CD4-positive, alpha-beta T cell treated with Interleukin-4 for 1 hour (primary cell): ENCODE measurements at regions not wholly inside any gene's neighbourhood (a gene's known extent, or its start where the extent isn't known, plus 50 kb on each side); places are given as distances from the start of the nearest gene placed in this dataset.
"Not testable (repeated sequence)": the region's sequence is repeated elsewhere in the genome, so short reads cannot be mapped to it uniquely, and the experiment has no call there.

Source experiments
- DNase-seq, 2 donors: peaks; one replicate each; pipeline ENCODE4 v3.0.0-alpha.2; 2020 to 2022

DNA sequence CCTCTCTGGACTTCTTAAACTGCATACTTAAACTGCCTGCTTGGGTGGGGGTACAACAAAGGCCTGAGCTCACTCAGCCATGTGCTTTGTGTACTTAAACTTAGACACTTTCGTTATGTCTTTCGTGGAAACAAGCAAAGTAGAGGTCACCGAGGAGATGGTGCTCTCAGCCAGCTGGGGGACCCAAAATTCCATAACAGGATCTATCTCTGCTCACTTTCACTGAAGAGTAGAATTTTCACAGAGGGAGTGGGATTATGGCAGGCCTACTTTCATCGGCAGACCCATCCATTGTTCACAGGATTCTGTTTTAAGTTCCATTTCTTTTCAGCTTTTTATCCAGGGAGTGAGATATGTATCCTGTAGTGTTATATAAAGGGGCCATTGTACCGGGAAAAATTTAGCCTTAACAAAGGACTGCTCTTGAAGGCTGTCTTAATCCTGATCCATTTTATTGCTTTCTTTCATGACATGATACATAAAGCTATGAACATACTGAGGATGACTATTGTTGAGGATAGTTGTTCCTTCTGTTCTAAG is 370.0 kb upstream of the GHITM start:
- DNase-seq, result no peak

DNA sequence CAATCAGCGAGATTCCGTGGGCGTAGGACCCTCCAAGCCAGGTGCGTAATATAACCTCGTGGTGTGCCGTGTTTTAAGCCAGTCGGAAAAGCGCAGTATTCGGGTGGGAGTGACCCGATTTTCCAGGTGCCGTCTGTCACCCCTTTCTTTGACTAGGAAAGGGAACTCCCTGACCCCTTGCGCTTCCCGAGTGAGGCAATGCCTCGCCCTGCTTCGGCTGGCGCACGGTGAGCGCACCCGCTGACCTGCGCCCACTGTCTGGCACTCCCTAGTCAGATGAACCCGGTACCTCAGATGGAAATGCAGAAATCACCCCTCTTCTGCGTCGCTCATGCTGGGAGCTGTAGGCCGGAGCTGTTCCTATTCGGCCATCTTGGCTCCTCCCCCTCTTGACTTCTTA is 352.6 kb upstream of the GHITM start:
- DNase-seq, result not testable (repeated sequence)

DNA sequence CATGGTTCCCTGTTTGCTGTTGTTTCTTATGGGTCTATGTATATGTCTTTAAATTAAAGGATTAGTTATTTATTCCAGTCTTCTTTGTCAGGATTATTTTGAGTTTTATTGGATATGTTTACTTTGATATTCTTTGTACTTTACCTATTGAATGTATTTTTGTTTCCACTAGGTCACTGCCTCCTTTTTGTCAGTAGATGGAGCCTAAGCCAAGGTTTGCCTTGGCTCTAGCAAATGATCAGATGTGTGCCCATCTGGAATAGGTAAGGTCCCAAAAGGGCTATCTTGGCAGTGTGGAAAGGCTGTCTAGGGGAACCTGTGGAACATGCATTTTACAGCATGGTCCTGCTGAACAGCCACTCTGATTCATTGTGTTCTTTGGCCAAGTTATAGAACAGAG is 337.3 kb upstream of the GHITM start:
- no peak for DNase-seq

DNA sequence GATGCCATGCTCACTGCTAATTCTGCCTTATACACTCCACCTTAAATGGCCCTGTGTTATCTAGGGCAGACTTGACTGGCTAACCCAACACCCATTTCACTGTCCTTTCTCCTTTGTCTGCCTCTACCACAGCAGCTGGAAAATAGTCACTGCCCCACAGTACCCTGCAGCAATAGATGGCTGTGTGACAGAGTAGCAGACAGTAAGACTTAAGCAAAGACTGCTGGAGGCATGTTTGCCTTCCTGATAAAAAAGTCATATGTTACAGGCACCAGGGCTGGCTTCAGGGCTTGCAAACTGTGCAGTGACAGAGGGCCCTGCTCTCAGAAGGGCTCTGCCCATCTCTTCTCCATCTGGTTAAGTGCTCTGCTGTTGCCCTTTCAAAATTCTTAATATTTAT is 332.6 kb upstream of the GHITM start:
- DNase-seq, result no peak

DNA sequence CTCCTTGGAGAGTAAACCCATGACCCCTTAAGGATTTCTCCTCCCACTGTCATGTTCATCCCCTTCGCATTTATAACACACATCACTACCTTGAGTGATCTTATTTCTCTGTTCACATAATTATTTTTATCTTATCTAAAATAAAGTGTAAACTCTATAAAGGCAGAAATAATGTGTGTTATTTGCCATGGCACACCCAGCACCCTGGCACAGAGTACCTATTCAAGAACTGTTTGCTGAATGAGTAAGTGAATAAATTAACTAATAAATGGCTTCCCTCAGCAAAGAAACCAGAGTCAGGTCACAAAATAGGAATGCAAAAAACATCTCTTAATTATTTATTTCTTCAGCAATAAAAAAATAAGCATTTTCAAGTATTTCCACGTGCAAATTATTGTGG is 330.3 kb upstream of the GHITM start:
- DNase-seq, result no peak

DNA sequence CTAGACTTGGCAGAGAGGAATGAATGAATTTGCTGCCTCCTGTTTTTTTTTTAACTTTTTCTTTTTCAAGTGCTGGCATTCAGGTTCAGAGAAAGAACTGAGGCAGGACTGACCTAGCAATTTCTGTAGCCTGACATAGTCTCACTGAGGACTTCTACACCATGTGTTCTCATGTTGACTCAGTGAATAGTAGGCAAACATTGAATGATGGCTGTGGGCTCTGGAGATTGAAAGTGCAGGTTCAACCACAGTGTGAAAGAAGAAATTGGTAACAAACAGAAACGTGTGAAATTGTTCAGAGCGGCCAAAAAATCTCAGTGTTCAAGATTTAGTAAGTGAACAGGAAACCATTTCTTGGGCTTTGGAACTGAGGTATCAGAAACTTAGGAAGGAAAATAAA is 322.4 kb upstream of the GHITM start:
- no peak for DNase-seq

DNA sequence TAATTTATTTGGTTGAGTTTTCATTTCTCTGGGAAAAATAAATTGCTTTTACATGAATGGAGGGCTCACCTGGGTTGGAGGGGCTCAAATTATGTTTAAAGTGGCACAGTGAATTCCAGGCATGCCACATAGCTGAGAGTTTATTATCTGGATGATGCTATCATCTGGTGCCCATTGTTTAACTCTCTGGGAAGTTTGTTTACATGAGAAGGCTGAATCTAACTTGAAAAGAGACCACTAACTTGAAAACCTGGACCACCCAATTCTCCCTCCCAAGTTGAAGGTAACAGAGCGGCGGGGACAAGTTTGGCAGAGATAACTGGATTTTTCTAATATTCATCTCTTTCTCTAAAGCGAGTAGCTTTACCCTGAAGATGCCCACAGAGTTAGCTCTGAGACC is 321.5 kb upstream of the GHITM start:
- DNase-seq, result no peak

DNA sequence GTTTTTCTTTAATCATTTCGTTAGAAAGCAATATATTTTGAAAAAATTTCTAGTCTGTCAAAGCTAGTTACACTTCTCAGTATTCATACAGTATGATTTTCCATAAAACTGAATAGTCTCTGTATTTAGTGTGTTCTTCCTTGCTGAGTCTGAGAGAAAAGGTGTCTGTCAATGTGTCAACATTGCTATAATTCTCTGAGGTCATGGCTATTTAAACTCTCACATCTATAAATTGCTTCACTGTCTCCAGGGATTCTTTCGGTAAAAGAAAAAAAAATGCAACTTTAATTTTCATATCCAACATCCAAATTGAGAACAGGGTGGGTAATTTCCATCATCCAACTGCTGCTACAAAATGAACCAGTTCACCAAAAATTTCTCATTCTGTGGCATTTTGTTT is 319.7 kb upstream of the GHITM start:
- no peak for DNase-seq

DNA sequence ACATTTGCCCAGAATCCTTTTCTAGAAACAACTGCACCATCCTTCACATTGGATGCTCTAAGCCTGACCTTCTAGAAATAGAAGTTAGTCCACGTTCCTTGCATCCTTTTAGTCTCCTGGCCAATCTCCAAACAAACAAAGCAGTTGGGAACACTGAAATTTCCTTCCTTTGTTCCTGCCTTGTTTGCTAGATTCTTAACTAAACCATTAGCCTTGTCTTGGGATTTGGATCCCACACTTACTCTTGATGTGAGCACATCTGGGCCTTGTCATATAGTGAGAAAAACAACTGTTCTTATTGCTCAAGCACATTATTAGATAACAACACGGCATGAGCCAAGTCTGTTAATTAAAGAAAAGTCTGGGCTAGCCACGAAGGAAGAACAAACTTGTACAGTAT is 319.3 kb upstream of the GHITM start:
- DNase-seq, result no peak

DNA sequence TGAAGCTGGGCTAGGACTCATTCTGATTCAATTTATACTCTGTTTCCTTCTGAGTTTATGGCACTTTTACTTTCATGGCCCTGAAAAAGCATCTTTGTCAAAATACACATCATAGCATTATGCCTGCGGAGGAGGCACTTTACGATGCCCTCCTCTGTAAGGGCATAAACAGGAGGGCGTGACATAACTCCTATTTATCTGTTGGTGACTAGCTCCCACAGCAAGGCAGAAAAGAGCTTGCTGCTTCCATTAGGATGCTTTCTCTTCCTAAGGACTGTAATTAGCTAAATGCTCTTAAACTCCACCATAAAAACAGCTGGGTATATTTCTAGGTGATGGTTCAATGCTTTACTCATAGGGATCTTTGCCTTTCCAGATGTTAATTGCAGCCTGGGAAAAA is 315.2 kb upstream of the GHITM start:
- DNase-seq, result no peak

DNA sequence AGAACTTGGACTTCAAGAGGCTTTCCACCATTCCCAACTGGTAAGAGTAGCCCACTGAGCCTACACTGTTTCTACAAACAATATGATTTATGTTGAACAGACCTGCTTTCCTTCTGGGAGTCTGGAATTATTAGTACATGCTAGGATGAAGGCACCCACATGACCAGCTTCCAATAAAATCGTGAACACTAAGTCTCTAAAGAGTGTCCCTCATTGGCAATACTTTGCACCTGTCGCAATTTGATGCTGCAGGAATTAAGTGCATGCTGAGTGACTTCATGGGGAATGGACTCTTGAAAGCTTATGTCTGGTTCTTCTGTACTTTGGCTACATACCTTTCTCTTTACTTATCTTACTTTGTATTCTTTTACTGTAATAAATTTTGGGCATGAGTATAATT is 305.2 kb upstream of the GHITM start:
- no peak for DNase-seq

DNA sequence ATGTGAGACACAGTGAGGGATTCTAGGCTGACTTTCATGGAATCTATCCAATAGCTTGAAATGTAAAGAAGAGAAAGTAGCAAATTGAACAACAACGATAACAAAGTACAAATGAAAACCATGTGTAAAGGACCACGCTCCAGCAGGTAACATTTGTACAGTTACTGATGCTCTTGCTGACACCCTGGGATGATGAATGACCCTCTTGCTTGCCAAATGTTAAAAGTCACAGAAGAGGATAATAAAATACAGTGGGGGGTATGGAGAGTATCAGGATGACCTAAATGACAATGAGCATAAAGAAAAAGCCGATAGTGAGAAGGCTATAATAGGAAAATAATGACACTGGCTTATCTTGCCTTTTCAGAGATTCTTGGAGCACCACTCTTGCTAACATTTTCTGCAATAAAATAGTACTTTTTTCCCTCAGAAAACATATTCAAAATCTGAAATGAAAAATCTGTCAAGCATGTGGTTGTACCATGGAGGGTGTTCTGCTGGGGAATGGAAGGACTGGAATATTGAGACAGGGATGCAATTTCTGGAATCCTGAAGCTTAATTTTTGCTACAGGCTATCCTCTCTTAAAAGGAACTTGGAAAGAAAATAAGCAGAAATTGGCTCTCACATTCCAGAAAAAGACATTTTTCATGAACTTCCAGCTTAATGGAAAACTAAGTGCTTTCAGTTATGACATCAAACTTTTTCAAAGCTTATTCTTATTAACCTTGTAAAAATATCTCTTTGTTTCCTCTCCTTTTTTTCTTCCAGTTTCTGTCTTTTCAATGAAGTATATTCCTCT is 303.2 kb upstream of the GHITM start:
- DNase-seq, result no peak

DNA sequence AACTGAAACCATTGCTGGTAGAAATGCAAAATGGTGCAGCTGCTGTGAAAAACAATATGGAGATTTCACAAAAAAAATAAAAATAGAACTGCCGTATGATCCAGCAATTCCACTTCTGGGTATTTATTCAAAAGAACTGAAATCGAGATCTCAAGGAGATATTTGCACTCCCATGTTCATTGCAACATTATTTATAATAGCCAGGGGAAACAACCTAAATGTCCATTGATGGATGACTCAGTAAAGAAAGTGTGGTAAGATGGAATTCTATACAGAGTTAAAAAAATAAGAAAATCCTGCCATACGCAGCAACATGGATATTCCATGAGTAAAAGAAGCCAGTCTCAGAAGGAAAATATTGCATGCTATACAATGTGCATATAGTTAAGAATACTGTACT is 290.6 kb upstream of the GHITM start:
- DNase-seq, result no peak

DNA sequence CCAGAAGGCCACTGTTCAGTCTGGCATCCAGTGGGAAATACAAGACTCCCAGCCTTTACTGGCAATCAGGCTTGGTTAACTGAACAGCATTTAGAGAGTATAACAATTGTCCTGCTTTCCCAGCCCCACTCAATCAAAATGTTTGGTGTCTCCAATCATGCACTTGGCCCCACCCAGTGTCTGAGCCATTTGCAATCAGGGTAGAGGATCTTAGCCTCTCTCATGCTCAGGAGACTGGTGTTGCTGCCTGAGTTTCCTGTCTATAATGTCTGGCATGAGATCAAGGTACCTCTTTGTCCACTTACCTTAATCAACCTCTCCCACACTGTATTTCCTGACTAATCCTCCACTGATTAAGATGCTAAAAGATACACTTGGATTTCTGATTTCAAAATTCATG is 290.2 kb upstream of the GHITM start:
- DNase-seq, result no peak

DNA sequence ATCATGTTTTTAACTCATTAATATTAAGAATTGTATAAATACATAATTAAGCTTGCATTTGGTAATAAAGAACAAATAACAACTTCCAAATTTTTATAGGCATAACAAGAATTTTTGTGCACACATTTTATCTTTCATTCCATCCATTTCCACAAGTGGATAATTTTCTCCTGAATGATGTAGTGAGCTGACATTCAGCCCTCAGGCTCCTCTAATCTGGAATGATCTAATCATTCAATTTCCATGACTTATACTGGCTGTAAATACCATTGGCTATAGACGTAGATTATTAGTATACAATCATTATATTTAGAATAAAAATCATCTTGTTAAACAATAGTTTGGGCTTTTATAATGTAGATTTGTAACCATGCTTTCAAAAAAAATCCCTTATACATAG is 287.2 kb upstream of the GHITM start:
- DNase-seq, result no peak

DNA sequence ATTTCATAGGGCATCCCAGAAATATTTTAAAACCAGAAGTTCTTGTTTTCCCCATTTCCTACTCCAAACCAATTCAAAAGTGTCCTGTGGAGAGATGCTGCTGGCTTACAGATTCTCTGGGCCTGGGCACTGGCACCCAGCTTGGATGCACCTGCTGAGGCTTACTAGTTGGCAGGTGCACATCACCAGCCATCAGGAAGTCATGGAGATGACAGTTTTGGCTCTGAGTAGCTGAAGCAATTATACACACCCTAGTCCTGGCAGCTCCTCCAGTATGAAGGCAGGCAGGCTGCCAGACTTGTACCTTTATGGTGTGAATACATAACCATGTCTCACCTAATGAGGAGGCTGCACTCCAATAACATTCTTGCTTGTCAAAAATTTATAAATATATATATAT is 276.6 kb upstream of the GHITM start:
- DNase-seq, result no peak

DNA sequence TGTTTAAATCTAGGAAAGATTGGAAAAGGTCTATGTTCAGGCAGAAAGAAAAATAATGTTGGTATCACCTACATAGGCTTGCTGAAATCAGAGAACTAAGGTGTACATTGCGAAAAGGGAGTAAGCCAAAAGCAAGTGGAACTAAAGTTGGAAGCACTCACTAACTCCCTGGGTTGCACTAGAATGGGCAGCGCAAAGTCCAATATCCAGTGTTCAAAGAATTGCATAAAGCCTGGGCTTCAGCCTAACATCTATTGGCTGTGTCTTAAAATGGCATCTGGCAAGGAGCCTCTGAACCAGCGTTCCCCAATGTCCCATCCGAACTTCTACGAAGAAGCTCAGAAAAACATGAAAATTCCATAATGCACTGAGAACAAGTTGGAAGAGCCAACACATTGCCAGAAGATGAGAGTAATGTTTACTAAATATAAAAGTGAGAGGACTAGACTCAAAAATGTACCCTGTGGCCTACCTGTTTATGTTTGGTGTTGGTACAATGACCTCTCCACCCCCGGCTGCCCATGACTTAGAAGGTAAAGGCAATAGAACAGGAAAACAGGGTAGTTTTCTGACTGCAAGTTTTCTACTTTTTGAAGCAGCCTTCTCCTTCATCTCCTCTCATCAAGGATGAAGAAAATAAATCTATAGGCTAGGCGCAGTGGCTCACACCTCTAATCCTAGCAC is 275.9 kb upstream of the GHITM start:
- no peak for DNase-seq

DNA sequence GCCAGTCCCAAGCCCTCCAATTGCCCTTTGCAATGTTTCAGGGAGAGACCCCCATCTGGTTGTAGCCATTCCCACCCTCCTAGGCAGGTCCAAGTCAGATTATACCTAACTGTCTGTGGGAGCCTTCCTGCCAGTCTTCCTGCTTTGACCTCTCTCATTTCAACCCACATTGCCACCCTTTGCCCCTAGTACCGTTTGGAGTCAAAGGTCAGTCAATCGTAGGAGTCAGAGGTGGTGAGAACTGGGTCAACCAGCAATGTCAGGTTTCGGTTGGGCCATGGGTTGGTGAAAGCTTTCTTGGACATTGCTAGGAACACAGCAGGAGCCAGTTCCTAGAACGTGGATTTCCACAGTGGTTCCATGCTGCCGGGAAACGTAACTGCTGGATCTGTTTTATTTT is 269.4 kb upstream of the GHITM start:
- no peak for DNase-seq

DNA sequence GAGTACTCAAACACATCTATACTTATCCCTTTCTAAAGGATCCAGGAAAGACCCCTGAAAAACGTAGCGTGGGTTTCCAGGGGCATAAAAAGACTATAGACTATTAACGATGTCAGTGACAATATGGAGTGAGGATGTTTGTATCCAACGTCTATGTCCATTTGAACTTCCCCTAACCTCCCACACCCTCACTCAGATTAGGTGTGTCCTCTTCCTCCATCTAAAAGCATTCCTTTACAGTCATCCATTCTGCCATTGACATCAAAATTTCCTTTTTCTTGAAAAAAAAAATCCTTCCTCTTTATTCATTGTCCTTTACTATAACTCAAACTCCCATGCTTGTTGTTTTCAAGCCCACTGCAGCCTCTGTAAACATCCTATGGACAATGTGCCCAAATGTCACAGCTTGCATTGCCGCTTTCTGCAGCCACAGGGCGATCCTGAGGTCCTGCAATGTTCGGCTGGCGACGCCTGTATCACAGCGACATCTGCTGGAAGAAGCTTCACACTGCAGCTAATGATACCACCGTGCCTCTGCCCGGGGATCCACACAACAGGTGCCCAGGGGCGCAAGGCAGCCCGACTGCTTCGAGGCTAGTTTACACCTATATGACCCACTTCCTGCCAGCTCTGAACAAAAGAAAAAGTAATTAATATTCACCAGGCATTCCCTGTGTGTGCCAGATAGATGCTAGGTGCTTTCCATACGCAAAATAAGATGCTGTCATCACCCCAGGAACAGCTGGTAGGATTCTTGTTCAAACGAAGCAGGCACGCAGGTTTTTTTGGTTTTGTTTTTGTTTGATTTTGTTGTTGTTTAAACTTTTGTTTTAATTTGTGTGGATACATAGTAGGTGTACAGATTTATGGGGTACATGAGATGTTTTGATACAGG is 267.9 kb upstream of the GHITM start:
- peak; percentile 43 to 61 for DNase-seq

DNA sequence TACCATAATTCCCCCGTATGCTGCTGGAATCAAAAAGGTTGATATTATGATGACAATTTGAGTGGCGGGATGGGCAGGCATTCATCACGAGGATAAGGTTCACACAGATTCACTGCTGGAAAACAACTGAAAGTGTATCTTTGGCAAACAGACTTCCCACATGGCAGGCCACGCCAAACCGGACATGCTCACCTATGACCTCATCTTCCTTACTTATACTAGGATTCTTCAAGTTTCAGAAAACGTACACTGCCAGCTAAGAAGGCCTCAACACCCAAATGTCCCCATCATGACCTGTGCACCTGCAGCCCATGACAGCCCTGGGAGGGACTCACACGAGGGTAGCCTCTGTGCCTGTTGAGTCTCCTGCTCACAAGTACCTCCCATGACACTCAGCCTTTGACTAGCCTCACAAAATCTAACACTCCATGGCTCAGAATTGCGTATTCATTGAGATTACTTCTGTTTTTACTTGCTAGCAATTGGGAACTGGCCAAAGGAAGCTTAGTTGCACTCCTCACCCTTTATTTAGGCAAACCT is 259.0 kb upstream of the GHITM start:
- no peak for DNase-seq

DNA sequence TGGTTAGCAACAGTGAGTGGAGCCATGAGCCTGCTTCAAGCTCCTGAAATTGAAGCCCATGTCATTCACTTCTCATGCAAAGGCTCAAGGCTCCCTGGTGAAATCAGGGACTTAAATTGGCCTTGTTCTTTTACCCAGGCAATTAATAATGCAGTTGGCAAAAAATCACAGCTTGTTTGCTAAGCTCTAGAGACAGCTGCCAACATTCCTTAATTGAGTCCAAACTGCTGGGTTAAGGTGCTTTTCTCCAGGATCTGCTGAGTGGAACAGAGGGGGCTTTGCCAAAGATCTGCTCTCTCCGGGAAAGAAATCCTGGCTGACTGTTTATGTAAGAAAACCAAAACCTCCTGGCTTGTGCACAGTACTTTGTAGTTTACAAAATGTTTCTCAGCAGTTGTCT is 257.6 kb upstream of the GHITM start:
- no peak for DNase-seq

DNA sequence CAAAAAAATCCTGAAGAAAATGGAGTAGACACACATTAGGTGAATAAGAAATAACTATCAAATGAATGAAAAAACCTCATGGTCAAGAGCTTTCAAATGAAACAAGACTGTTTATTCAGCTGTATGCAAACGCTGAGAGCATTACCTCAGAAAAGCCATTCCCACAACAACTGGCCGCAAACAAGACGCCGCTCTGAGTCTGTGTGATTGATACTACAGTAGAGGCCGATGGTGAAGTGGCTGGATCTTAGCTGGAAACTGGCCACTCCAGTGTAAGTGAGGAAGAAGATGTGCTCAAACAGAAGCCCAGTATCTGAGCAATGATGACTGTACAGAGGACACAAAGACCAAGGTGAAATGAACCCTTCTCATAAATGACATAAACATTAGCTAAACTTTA is 252.4 kb upstream of the GHITM start:
- DNase-seq, result no peak

DNA sequence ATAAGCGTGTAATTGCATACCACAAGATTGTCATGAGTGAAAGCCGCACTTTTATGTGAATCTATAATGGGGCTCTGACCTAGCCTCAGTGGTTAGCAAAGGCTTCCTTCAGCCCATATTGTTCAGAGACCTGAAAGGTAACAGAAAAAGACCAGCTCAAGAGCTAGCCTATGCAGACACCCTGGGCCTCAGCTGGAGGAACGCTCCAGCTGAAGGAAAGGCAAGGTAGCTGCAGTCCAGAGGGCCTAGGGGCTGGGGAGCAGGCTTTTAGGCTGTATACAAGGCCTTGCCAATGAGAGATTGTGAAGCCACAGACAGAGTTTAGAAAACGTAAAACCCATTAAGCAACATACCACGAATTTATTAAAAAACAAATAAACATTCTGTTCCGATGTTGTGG is 246.6 kb upstream of the GHITM start:
- no peak for DNase-seq
